GM21576 (cell line): ENCODE measurements at regions not wholly inside any gene's neighbourhood (a gene's known extent, or its start where the extent isn't known, plus 50 kb on each side); places are given as distances from the start of the nearest gene placed in this dataset.
"Not testable (repeated sequence)": the region's sequence is repeated elsewhere in the genome, so short reads cannot be mapped to it uniquely, and the experiment has no call there.

ENCODE experiments used
- ATAC-seq: cut with Tn5 transposase; IDR thresholded peaks from one replicate; pipeline ENCODE4 v1.9.1; 2021; ENCODE audit warnings: mild to moderate bottlenecking, moderate library complexity; ENCODE audit not compliant: unreplicated experiment

DNA sequence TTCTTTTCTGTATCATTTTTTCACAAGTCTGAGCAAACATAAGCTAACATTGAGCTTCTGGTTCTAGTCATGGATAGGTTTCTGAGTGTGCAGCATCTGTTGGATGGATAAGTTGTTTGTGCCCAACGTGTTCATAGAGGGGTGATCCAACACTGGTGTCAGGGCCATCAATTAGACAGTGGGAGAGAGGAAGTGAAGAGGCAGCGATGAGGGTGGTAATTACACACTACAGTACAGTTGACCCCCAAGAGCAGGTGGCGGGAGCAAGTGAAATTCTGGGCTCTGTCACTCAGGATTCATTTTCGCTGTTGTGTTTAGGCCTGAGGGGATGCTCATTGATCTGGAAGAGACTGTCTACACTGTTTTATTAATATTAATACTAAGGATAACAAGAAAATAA is 180.0 kb upstream of the CXCR4 start:
- no peak for ATAC-seq

DNA sequence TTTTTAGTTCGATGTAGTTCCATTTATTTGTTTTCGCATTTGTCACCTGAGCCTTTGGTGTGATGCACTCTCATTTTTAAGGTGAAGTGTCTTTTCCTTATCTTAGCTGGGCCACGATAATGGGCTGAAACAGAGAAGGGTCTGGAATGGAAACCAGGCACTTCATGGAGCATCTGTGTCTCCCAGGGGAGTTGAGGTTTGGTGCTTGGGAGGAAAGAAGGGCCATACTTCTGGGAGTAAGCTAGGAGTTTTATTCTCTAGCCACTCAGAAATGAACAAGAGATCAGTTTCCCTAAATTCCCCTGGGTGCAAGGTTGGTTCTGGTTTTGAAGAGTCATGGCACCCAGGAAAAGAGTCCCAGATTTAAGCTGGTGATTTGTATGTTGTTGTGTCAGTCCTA is 179.4 kb upstream of the CXCR4 start:
- ATAC-seq, result no peak

- ATAC-seq, result no peak
These were observed 177.2 kb upstream of the CXCR4 start for GRCh38 chr2:136295168-136295567.

DNA sequence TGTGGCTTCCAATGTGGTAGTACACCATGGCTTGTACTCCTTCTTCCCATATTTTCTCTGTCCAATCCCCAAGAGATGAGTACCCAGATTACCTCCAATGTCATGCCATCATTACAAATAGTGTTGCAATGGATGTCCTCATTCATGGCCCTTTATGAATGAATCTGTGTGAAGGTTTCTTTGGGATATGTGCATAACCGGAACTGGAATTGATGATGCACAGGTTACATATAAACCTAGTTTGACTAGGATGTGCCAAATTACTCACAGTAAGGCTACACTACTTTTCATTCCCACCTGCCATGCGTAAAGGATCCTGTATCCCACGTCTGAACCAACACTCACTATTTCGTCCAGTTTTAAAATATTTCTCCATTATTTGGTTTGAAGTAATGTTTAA is 173.9 kb upstream of the CXCR4 start:
- no peak for ATAC-seq

DNA sequence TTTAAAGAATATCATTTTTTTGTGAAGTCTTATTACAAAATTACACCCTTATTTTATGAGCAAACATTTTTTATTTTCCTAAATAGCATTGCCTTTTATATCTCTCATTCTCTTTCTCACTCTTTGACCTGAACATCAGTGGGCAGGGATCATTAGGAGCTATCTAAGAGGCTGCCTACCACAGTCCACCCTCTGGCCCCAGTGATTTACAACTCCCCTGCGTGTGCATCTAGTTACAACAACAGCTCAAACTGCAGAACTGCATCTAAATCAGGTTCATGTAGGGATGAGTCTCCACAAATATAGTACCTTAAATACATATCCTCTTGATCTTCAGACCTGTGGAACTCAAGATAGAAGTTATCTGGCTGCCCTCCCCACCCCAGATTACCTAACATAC is 172.4 kb upstream of the CXCR4 start:
- no peak for ATAC-seq

DNA sequence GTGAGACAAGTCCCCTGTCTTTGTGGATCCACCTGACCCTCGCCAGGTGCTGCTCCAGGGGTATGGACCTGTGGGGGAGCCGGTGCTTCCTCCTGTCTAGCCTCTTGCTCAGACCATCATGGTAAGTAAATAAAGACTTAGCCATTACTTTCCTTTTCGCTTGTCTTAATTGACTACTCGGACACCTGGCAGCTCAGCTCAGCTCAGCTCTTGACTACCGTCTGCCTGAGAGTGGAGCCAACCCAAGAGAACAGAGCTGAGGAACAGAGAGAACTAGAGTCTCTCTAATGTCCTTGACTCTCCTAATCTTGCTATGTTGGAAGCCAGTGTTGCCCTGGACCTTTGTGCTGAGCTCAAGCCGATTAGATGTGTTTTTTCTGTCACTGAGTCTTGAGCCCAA is 170.3 kb upstream of the CXCR4 start:
- no peak for ATAC-seq

DNA sequence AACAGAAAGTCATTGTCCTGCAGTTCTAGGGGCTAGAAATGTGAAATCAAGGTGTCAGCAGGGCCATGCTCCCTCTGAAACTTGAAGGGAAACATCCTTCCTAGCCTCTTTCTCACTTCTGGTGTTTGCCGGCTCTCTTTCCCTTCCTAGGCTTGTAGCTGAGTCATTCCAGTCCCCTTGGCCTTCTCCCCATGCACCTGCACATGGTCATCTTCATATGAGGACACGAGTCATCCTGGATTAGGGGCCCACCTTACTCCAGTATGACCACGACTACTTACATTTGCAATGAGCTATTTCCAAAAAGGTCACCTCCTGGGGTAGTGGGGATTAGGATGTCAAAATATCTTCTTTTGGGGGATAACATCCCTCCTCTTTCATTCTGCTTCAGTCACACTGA is 168.5 kb upstream of the CXCR4 start:
- no peak for ATAC-seq

DNA sequence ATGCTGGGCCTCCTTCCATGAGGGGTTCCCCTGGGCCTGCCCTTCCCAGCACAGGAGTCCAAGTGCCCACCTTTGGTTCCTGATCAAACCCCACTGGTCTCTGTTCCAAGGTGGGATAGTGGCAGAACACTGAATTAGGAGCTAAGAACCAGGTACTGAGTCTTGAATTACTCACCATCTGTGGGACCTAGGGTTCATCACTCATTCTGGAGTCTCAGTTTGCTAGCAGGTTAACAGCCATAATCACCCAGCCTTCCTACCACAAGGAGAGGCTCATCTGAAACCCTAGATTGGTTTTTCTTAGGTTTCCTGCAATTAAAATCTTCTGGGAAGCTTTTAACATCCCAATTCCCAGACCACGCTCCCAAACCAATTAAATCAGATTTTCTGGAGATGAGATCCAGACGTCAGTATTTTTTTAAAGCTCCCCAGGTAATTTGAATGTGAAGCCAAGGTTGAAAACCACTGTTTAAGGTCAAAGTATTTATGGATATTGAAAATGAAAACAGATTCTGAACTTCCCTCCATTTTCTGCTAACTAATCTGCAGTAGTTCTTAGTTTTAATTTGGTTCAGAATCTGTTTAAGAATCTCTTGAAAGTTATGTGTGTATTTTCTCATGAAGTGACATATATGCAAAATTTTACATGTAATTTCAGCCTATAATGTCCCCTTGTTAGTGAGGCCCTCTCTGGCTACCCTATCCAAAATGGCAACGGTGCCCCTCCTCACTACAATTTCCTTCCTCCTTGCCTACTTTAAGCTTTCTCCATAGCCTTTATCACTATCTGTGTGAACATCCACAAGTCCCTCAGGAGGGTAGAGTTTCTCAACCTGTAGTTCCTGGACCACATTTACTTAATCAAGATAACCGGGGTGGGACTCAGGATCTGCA is 166.5 kb upstream of the CXCR4 start:
- ATAC-seq, result no peak

GRCh38 chr2:136282251-136282650 is 164.3 kb upstream of the CXCR4 start:
- ATAC-seq, result no peak

GRCh38 chr2:136281281-136282114 is 163.5 kb upstream of the CXCR4 start:
- ATAC-seq, result no peak

DNA sequence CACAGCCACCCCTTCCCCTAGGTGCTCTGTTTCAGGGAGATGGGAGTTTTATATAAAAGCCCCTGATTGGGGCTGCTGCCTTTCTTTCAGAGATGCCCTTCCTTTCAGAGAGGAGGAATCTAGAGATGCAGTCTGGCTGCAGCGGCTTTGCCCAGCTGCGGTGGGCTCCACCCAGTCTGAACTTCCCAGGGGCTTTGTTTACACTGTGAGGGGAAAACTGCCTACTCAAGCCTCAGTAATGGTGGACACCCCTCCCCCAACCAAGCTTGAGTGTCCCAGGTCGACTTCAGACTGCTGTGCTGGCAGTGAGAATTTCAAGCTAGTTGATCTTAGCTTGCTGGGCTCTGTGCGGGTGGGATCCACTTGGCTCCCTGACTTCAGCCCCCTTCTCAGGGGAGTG is 148.4 kb upstream of the CXCR4 start:
- not testable (repeated sequence) for ATAC-seq

DNA sequence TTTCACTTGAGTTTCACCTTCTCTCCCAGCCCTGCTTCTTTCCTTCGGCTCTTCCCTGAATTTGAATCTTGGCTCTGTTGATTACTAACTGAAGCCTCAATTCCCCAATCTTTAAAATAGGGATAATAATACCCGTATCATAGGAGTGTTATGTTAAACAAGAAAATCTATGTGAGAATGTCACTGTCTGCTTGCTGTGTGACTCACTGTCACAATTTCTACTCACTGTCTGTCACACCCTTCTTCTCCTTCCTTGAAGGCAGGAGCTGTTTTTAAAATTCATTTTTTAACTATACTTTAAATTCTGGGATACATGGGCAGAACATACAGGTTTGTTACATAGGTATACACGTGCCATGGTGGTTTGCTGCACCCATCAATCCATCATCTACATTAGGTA is 141.6 kb upstream of the CXCR4 start:
- ATAC-seq, result no peak

GRCh38 chr2:136257893-136258292 is 139.9 kb upstream of the CXCR4 start:
- no peak for ATAC-seq

- no peak for ATAC-seq
These were observed 137.9 kb upstream of the CXCR4 start for GRCh38 chr2:136255648-136256461.

DNA sequence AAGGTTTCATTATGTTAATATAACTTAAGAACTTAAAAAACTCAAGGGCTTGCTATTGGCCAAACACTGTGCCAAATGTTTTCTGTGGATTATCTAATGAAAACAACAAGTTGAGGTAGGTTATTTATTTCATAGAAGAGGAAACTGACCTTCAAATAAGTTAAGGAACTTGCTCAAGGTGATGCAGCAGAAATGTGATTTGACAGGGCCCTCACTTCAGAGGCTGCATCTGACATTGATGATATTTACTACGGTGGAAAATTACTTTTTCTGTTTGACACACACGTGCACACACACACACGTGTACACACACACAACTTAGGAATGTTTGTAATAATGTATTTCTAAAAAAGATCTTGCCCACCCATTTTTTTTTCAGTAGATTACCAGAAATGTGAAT is 137.2 kb upstream of the CXCR4 start:
- ATAC-seq, result no peak

DNA sequence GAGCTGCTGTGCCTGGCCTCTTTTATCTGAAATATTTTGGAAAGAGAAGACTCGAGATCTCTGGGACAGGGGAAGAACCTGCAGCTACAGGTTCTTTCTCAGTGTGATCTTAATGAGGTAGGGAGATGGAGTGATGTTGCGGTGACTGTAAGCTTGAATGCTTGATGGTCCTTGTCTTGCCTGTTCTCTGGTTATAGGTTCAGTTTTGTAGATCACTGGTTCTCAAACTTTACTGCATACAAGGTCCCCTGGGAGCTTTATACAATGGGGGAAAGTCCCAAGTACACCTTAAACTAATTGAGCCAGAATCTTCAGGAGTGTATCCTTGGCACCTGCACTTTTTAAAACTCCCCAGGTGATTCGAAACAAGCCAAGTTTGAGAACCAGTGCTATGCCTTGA is 136.7 kb upstream of the CXCR4 start:
- no peak for ATAC-seq

GRCh38 chr2:136253288-136254004 is 135.5 kb upstream of the CXCR4 start:
- no peak for ATAC-seq

- no peak for ATAC-seq
These were observed 134.1 kb upstream of the CXCR4 start for GRCh38 chr2:136251885-136252585.

DNA sequence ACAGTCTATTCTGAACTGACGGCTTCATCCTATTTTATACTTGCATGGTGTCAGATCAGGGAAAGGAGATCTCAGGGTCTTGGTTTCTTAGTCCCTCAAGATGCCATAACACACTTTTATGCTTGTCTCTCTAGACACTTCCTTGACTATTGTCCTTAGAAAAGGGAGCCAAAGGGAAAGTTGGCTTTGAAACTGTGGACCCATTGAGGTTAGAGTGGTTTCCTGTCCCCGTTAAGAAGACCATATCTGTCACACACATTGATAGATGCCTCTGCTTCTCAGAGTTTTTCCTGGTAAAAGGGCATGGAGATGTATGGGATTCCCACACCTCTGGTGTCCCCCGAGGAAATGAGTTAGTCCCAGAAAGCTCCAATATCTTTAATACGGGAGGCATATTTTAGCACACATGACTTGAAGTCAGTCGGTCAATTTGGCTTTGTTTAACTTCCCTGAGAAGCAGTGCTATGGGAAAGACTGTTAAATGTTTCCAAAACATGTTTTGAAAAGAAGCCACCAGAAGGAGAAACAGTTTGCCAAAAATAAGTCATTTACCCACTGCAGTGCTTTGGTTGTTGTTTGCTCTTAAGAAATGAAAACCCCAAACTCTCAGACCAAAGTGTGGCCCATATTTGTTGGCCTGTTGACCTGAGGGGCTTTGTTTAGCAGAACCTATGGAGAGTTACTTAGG is 133.4 kb upstream of the CXCR4 start:
- ATAC-seq, result no peak
